Duodenal mucosa (tissue), 2 donors: ENCODE measurements at regions not wholly inside any gene's neighbourhood (a gene's known extent, or its start where the extent isn't known, plus 50 kb on each side); places are given as distances from the start of the nearest gene placed in this dataset.

Source experiments
- H3K27ac ChIP-seq: one replicate; pipeline ENCODE4 v1.7.0; 2013; ENCODE audit warnings: low read depth, low read length
- H3K27me3 ChIP-seq, 2 donors: one replicate each; pipeline ENCODE4 v1.7.0; 2013; ENCODE audit warnings: low read length in 2 of 2, control low read depth in 1 of 2; ENCODE audit not compliant: insufficient read depth in 2 of 2, control insufficient read depth in 1 of 2
- H3K36me3 ChIP-seq, 2 donors: one replicate each; pipeline ENCODE4 v1.7.0; 2013; ENCODE audit warnings: low read length in 2 of 2, control low read depth in 1 of 2; ENCODE audit not compliant: insufficient read depth in 2 of 2, control insufficient read depth in 1 of 2
- H3K4me1 ChIP-seq, 2 donors: one replicate each; pipeline ENCODE4 v1.7.0; 2013; ENCODE audit warnings: low read length in 2 of 2, control low read depth in 1 of 2; ENCODE audit not compliant: insufficient read depth in 2 of 2, control insufficient read depth in 1 of 2
- H3K4me3 ChIP-seq, 2 donors: one replicate each; pipeline ENCODE4 v1.7.0; 2013; ENCODE audit warnings: low read length in 2 of 2, low read depth in 1 of 2
- H3K9ac ChIP-seq, 2 donors: one replicate each; pipeline ENCODE4 v1.7.0; 2013; ENCODE audit warnings: low read length in 2 of 2, low read depth in 1 of 2
- H3K9me3 ChIP-seq, 2 donors: one replicate each; pipeline ENCODE4 v1.7.0; 2013; ENCODE audit warnings: low read length in 2 of 2, control low read depth in 1 of 2; ENCODE audit not compliant: control insufficient read depth in 1 of 2

DNA sequence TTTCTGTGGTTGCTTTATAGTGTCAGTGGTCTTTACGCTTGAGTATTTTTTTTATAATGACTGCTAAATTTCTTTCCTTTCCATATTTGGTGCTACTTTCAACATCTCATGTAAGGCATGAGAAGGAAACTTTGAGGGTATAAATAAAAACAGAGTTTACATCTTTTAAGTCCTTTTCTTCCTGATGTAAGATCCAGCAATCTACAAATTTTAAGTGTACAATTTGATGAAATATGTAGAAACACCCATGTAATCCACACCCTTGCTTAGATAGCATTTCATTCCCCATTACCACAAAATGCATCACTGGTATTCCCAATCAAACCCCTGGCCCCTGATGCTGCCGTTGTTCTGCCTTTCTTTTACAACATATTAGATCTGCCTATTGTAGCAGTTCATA lies 769.1 kb downstream of the CCDC85A start:
- Histone ChIP-seq H3K27me3 (no peaks in the 10 kb centered on the region), H3K4me1 (no peaks in the 10 kb centered on the region), H3K27ac (no peak overlapping the region), H3K9me3 (no peaks in the 10 kb centered on the region), H3K9ac (no peak overlapping the region), H3K4me3 (no peak overlapping the region), H3K36me3 (no peaks in the 10 kb centered on the region)

DNA sequence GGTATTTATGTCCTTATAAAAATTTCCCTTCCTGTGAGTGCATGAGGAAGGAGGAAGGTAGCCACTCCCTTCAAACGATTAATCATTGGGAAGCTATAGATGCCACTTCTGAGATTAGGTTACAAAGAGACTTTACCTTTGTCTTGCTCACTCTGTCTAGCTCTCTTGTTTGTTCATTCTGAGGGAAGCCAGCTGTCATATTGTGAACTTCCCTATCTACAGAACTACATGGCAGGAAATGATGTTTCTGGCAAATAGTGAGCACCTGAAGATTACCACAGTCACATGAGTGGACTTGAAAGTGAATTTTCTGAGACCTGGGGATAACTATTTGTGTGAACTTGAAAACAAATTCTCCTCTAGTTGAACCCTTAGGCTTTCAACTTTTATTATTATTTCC lies 776.8 kb downstream of the CCDC85A start:
- peaks cover 0 to 7% of the 10 kb centered on the region in 2 donors for H3K9me3 ChIP-seq
- no peaks in the 10 kb centered on the region for H3K27me3 ChIP-seq
- H3K4me1 ChIP-seq: no peaks in the 10 kb centered on the region
- H3K4me3 ChIP-seq: no peak overlapping the region
- no peak overlapping the region for H3K9ac ChIP-seq
- H3K36me3 ChIP-seq: no peaks in the 10 kb centered on the region
- no peak overlapping the region for H3K27ac ChIP-seq

DNA sequence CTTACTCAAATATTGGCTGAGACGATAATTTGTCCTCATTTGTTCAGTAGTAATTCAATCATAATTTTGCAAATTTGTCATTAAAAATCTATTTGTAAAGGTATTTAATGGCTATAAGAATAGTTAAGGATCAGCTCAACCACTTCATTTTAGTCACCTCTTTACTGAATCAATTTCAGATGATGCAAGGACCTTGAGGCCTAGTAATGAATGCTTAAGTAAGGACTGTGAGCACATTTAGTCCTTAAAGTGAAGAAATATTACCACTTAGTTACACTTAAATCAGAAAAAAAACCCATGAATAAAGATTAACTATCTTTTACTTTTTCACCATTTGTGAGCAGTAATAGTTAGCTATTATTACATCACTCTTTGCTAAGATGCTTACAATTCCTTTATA lies 778.9 kb downstream of the CCDC85A start:
- peaks cover 0 to 10% of the 10 kb centered on the region in 2 donors for H3K9me3 ChIP-seq
- H3K36me3 ChIP-seq: no peaks in the 10 kb centered on the region
- no peaks in the 10 kb centered on the region for H3K27me3 ChIP-seq
- no peak overlapping the region for H3K4me3 ChIP-seq
- H3K27ac ChIP-seq: no peak overlapping the region
- H3K4me1 ChIP-seq: no peaks in the 10 kb centered on the region
- H3K9ac ChIP-seq: no peak overlapping the region

DNA sequence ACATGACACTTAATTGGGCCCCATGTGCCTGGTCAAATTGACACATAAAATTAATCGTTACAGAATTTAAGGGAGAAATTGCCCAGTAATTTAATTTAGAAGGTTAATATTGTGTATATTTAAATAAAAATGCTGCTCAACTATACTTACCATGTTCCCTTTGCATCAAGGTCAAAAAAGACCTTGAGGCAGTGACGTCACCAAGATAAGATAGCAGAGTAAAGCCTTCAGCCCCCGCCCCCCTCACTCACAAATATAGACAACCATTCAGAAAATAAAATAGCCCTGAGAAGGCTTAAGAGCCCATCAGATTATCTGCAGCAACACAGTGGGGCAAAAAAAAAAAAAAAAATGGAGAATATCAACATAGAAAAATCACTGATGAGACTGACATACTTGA lies 785.7 kb downstream of the CCDC85A start:
- H3K4me3 ChIP-seq: no peak overlapping the region
- H3K27me3 ChIP-seq: no peaks in the 10 kb centered on the region
- no peak overlapping the region for H3K27ac ChIP-seq
- no peaks in the 10 kb centered on the region for H3K36me3 ChIP-seq
- H3K9me3 ChIP-seq: peaks cover 13 to 17% of the 10 kb centered on the region in 2 donors
- no peaks in the 10 kb centered on the region for H3K4me1 ChIP-seq
- no peak overlapping the region for H3K9ac ChIP-seq

DNA sequence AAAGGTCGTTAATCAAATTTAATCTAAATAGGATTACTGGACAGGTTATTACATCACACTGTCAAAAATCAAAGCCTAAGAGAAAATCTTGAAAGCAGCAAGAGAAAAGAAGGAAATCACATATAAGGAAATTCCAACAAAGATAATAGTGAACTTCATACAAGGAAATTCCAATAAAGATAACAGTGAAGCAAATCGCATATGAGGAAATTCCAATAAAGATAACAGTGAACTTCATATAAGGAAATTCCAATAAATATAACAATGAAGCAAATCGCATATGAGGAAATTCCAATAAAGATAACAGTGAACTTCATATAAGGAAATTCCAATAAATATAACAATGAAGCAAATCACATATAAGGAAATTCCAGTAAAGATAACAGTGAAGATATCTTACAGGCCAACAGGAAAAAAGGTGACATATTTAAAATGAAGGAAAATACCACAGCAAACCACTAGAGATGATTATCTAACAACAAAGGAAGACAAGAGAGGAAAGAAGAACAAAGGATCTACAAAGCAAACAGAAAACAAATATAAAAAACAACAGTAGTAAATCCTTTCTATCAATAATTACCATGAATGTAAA lies 787.7 kb downstream of the CCDC85A start:
- Histone ChIP-seq H3K27ac (no peak overlapping the region), H3K4me3 (no peak overlapping the region), H3K9ac (no peak overlapping the region), H3K4me1 (no peaks in the 10 kb centered on the region), H3K36me3 (no peaks in the 10 kb centered on the region), H3K9me3 (peaks cover 13 to 19% of the 10 kb centered on the region in 2 donors), H3K27me3 (no peaks in the 10 kb centered on the region)

DNA sequence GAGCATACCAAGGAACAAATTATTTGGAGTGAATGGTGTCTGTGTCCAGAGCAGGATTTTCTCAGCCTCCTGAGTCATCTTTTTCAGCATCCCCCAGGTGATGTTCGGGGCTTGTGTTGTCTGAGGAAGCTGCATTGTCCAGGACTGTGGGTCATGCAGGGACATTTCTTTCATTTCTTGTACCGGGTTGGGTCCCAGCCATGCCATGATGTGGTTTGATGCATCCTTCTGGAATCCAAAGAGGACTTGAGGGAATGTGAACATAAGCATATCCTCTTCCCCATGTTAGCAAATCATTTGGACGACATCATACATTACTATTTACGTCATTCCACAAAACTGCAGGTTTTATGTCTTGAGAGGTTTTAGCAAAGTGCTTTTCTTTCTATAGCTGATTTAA lies 797.8 kb downstream of the CCDC85A start:
- no peaks in the 10 kb centered on the region for H3K4me1 ChIP-seq
- H3K4me3 ChIP-seq: no peak overlapping the region
- no peaks in the 10 kb centered on the region for H3K36me3 ChIP-seq
- no peak overlapping the region for H3K9ac ChIP-seq
- no peaks in the 10 kb centered on the region for H3K27me3 ChIP-seq
- H3K27ac ChIP-seq: no peak overlapping the region
- peaks cover 9 to 10% of the 10 kb centered on the region in 2 donors for H3K9me3 ChIP-seq

DNA sequence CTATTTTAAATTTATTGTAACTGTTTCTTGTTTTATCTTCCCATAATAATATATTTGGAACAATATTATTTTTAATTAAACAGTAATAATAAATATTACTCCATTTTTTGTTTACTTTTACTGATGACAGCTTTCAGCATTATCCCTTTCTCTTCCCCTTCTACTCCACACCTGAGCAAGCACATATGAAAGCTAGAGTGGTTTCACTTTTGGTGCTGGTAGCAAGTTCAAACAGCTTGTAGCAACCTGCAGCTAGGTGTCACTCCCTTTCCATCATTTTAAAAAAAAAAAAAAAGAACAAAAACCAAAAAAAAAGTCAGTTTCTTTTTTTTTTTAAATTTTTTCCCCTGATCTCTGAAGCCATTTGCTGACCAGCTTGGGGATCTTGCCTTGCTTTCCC lies 801.8 kb downstream of the CCDC85A start:
- no peaks in the 10 kb centered on the region for H3K36me3 ChIP-seq
- H3K27me3 ChIP-seq: no peaks in the 10 kb centered on the region
- peaks cover 0 to 2% of the 10 kb centered on the region in 2 donors for H3K9me3 ChIP-seq
- H3K9ac ChIP-seq: no peak overlapping the region
- H3K4me3 ChIP-seq: no peak overlapping the region
- H3K4me1 ChIP-seq: no peaks in the 10 kb centered on the region
- no peak overlapping the region for H3K27ac ChIP-seq

DNA sequence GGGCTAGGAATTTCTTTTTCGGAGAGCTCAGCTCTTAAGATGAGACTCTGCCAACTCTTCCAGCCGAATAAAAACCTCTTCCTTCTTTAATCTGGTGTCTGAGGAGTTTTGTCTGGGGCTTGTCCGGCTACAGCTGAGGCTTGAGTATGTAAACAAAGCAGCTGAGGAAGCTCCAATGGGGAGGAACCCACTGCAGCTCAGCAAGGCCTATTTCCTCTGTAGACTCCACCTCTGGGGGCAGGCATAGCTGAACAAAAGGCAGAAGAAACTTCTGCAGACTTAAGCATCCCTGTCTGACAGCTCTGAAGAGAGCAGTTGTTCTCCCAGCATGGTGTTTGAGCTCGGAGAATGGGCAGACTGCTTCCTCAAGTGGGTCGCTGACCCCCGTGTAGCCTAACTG lies 838.7 kb downstream of the CCDC85A start:
- H3K9me3 ChIP-seq: peaks cover 7 to 8% of the 10 kb centered on the region in 2 donors
- H3K4me3 ChIP-seq: no peak overlapping the region
- H3K9ac ChIP-seq: no peak overlapping the region
- no peaks in the 10 kb centered on the region for H3K36me3 ChIP-seq
- no peak overlapping the region for H3K27ac ChIP-seq
- no peaks in the 10 kb centered on the region for H3K27me3 ChIP-seq
- no peaks in the 10 kb centered on the region for H3K4me1 ChIP-seq

DNA sequence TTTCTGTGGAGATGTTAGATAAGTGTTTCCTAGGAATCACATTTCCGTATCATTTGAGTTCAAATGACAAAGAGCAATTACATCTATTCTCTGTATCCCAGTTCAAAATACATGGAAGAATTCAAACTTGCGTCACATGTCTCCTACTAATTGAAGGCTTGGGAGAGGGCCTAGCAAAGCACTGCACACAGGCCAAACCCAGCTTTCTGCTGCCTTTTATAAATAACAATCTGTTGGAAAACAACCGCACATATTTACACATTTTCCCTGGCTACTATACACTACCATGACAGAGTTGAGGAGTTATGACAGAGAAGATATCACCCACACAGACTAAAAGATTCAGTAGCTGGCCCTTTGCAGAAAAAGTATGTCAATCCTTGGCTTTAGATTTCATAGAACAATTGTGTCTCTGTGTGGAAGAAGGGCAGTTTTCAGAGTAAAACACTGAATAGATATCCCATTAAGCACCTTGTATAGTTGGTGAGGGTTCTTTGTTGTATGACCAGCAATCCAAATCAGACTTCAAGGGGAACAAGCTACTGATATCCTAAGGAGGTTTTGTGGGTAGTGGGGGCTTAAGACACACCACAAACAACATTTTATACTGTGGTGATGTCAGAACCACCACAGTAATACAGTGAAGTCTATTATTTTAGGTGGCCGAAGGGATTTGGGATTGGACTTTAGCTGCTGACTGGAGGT lies 861.3 kb downstream of the CCDC85A start:
- Histone ChIP-seq H3K9ac (no peak overlapping the region), H3K27ac (no peak overlapping the region), H3K4me1 (no peaks in the 10 kb centered on the region), H3K36me3 (no peaks in the 10 kb centered on the region), H3K9me3 (no peaks in the 10 kb centered on the region), H3K4me3 (no peak overlapping the region), H3K27me3 (no peaks in the 10 kb centered on the region)

DNA sequence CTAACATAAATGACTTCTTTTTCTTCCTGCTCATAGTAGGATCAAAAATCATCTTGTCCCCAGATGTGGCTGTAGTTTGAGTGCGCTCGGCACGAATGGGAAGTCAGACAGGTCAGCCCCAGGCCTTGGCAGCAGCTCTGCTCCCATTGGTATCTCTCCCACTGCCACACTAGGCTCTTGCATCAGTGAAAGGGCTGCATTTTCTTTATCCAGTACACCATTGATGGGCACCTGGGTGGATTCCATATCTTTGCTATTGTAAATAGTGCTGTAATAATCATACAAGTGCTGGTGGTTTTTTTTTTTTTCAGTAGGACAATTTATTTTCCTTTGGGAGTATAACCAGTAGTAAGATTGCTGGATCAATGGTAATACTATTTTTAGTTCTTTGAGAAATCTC lies 865.5 kb downstream of the CCDC85A start:
- Histone ChIP-seq H3K9ac (no peak overlapping the region), H3K36me3 (no peaks in the 10 kb centered on the region), H3K9me3 (no peaks in the 10 kb centered on the region), H3K27ac (no peak overlapping the region), H3K4me1 (no peaks in the 10 kb centered on the region), H3K4me3 (no peak overlapping the region), H3K27me3 (no peaks in the 10 kb centered on the region)
